HG03439 (cell line): ENCODE measurements at regions not wholly inside any gene's neighbourhood (a gene's known extent, or its start where the extent isn't known, plus 50 kb on each side); places are given as distances from the start of the nearest gene placed in this dataset.
"Not testable (repeated sequence)": the region's sequence is repeated elsewhere in the genome, so short reads cannot be mapped to it uniquely, and the experiment has no call there.

Source experiments
- ATAC-seq: cut with Tn5 transposase; IDR thresholded peaks from one replicate; pipeline ENCODE4 v1.9.1; 2021; ENCODE audit warnings: mild to moderate bottlenecking, moderate library complexity; ENCODE audit not compliant: unreplicated experiment

DNA sequence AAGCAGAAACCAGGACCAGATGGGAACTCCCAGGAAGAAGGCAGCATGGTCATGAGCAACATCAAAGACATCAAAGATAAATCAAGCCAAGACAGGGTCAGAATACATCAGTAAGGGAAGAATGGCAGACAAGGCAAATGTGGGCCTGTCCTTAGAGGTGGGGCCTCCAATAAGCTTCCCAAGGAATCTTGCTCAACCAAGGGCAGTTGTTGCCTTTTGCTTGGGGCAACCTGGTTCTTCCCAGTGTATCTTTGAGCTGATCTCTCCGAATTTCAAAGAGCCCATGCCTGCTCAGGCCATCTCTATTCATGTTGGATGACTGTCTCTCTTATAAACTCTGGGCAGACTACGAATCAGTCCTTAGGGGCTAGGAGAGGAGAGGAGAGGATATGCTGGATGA, 68.4 kb upstream of the HABP2 start:
- no peak for ATAC-seq

- ATAC-seq, result no peak
Measured at GRCh38 chr10:113485736-113486135, 67.1 kb upstream of the HABP2 start.

DNA sequence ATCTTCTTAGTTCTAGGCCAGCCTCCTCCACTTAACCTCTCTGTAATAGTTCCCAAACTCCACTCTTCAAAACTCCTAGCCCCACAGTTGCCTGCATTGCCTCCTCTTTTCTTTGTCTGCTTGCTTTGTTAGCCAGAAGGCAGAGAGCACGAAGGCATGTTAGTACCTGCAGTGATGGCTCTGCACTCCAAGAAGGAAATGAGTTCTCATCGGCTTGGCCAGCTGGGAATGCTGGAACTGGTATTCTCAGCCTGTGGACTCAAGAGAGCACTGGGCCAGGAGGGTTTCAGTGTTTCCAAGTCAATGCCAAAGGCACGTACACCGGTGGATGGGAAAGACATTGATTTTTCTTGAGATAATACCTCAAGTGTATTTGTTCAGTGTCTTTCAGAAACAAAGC, 66.3 kb upstream of the HABP2 start:
- no peak for ATAC-seq

- no peak for ATAC-seq
Measured at GRCh38 chr10:113487154-113487553, 65.7 kb upstream of the HABP2 start.

DNA sequence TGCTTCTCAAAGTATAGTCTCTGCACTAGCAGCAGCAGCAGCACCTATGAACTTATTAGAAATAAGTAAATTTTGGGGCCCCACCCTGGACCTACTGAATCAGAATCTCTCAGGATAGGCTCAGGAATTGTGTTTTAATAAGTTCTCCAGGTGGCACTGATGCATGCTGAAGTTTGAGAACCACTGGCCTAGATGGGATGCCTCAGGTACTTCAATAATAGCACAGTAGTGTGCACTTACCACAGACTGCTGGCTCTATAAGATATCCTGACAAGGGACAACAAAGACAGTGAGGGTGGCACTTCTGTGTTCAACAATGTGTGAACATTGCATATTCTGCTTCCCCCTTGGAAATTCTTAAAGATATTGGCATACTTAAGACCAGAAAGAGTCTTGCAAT, 64.7 kb upstream of the HABP2 start:
- no peak for ATAC-seq

DNA sequence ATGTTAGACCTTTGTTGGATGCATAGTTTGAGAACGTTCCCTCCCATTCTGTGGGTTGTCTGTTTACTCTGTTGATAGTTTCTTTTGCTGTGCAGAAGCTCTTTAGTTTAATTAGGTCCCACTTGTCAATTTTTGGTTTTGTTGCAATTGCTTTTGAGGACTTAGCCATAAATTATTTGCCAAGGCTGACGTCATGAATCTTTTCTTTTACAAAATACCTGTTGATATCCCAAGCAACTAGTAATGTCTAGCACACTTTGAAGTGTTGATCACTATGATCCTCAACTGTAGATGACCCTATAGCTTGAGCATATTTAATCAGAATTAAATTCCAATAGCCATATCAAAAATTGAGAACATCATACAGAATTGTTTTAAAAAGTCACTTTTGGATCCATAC, 63.3 kb upstream of the HABP2 start:
- ATAC-seq, result not testable (repeated sequence)

- ATAC-seq, result no peak
Measured at GRCh38 chr10:113491967-113492565, 60.8 kb upstream of the HABP2 start.

DNA sequence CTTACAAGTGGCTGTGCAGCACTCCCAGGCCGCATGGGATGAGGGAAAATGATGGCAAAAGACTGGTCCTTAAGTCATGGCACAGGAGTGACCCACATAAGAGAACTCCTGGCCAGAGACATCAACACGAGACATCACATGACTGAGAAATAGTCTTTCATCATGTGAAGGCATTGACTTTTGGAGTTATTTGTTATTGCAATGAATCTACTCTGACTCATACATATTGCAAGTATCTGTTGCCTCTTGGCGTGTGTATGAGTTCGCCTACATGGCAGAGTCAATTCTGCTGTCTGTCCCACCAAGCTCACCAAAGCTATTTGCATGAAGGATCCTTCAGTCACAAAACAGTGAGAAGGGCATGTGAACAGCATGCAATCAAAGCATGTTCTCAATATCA, 59.7 kb upstream of the HABP2 start:
- no peak for ATAC-seq

DNA sequence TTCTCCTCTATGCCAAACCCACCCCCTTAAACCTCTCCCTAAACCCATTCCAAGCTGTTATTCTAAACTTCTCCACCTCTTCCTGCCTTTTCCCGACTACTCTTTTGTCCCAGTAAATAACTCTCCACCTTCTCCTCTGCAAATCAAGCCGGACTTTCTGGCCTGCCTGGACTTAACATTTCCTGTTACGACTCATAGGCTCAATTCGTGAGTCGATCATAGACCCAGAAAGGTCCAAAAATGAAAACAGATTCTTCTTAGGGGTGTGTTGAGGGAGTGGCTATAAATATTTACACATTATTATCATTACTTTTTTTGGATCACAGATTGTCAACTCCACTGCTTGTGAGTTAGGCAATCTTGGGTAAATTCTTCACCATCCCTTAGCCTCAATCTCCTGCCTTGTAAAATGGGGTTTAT, 59.0 kb upstream of the HABP2 start:
- no peak for ATAC-seq

- ATAC-seq, result no peak
Measured at GRCh38 chr10:113494761-113495160, 58.1 kb upstream of the HABP2 start.

DNA sequence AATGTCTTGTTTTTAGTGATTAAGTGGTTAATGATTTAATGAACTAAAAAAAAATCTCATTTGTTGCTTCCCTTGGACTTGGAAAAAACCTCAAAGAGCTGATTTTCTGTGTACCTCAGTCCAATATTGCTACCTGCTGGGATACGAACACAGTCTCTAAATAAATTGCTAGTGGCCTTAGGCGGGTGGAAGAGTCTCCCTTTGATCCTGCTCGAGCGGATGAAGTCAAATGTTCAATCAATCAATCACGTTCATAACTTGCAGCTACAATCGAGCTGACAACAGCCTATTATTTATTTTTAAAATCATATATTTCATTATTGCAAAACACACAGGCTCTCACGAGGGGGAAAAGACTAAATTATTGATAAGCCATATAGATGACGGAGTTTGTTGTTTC, 57.3 kb upstream of the HABP2 start:
- ATAC-seq, result no peak

GRCh38 chr10:113496111-113497109, 56.4 kb upstream of the HABP2 start:
- ATAC-seq, result no peak

GRCh38 chr10:113497198-113497597, 55.7 kb upstream of the HABP2 start:
- no peak for ATAC-seq

GRCh38 chr10:113498997-113499396, 53.9 kb upstream of the HABP2 start:
- no peak for ATAC-seq

GRCh38 chr10:113499806-113500205, 53.0 kb upstream of the HABP2 start:
- no peak for ATAC-seq

GRCh38 chr10:113501031-113501430, 51.8 kb upstream of the HABP2 start:
- not testable (repeated sequence) for ATAC-seq
